ENCODE measurements at regions not wholly inside any gene's neighbourhood (a gene's known extent, or its start where the extent isn't known, plus 50 kb on each side); places are given as distances from the start of the nearest gene placed in this dataset.

- Histone ChIP-seq H3K27me3 (replicated peaks; ENCODE audit: control insufficient read depth, insufficient read depth, low read length, poor library complexity, severe bottlenecking) (no peaks in the 10 kb centered on the region), H3K36me3 (ENCODE audit: control insufficient read depth, insufficient read depth, low read length) (no peaks in the 10 kb centered on the region), H3K4me3 (ENCODE audit: insufficient read depth, low read depth, low read length, poor library complexity, severe bottlenecking) (no peak overlapping the region), H3K9me3 (ENCODE audit: control insufficient read depth, low read length) (no peaks in the 10 kb centered on the region), H3K27ac (ENCODE audit: insufficient read depth, low read length, poor library complexity, severe bottlenecking) (no peak overlapping the region), H3K4me1 (ENCODE audit: control insufficient read depth, insufficient read depth, low read length, poor library complexity, severe bottlenecking) (no peaks in the 10 kb centered on the region)
- no peak for DNase-seq
Observed at GRCh38 chr5:67964619-67965018, 250.9 kb upstream of the PIK3R1 start.

GRCh38 chr5:67963789-67964519, 251.6 kb upstream of the PIK3R1 start:
- no peak overlapping the region for H3K4me3 ChIP-seq (ENCODE audit: insufficient read depth, low read depth, low read length, poor library complexity, severe bottlenecking)
- no peak overlapping the region for H3K27ac ChIP-seq (ENCODE audit: insufficient read depth, low read length, poor library complexity, severe bottlenecking)
- H3K4me1 ChIP-seq (ENCODE audit: control insufficient read depth, insufficient read depth, low read length, poor library complexity, severe bottlenecking) = no peaks in the 10 kb centered on the region
- H3K27me3 ChIP-seq (replicated peaks; ENCODE audit: control insufficient read depth, insufficient read depth, low read length, poor library complexity, severe bottlenecking) = no peaks in the 10 kb centered on the region
- H3K36me3 ChIP-seq (ENCODE audit: control insufficient read depth, insufficient read depth, low read length) = no peaks in the 10 kb centered on the region
- no peak for DNase-seq
- no peaks in the 10 kb centered on the region for H3K9me3 ChIP-seq (ENCODE audit: control insufficient read depth, low read length)

DNA sequence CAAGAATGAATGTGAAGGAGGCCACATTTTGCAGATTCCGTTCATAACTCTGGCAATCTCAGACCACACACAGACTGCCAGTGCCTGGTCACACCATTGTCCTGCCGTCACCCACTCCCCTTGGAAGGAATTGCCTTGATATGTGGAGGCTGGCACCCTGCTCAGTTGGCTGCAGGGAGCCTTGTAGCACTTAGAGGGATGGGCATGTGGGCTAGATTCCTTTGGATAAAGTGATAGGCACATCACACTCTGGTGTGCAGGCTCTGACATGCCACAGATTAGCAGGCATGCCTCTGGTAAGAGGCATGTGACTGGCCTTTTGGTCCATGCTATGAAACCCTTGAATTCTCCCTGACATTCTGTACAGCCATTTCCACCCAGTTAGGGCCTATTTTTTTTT, 254.6 kb upstream of the PIK3R1 start:
- Histone ChIP-seq H3K36me3 (ENCODE audit: control insufficient read depth, insufficient read depth, low read length) (no peaks in the 10 kb centered on the region), H3K4me3 (ENCODE audit: insufficient read depth, low read depth, low read length, poor library complexity, severe bottlenecking) (no peak overlapping the region), H3K4me1 (ENCODE audit: control insufficient read depth, insufficient read depth, low read length, poor library complexity, severe bottlenecking) (no peaks in the 10 kb centered on the region), H3K27me3 (replicated peaks; ENCODE audit: control insufficient read depth, insufficient read depth, low read length, poor library complexity, severe bottlenecking) (no peaks in the 10 kb centered on the region), H3K27ac (ENCODE audit: insufficient read depth, low read length, poor library complexity, severe bottlenecking) (no peak overlapping the region), H3K9me3 (ENCODE audit: control insufficient read depth, low read length) (no peaks in the 10 kb centered on the region)
- no peak for DNase-seq

DNA sequence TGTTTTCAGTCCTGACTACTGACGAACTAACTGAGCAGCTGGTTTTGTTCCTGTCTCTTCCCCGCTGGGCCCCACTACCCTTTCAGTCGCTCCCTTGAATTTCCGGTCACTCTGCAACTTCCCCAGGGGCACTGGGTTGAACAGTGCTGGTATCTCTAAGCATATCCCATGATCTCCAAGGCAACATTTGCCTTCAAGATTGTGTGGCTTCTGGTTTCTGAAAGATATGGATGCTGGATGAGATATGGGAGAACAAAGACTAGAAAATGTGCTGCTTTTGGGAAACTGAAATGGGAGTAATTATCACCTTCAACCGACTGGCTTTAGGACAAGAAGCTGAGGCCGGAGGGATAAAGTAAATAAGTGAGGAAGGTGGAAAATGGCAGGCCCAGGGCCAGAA, 258.2 kb upstream of the PIK3R1 start:
- Histone ChIP-seq H3K4me3 (ENCODE audit: insufficient read depth, low read depth, low read length, poor library complexity, severe bottlenecking) (no peak overlapping the region), H3K36me3 (ENCODE audit: control insufficient read depth, insufficient read depth, low read length) (no peaks in the 10 kb centered on the region), H3K4me1 (ENCODE audit: control insufficient read depth, insufficient read depth, low read length, poor library complexity, severe bottlenecking) (no peaks in the 10 kb centered on the region), H3K27me3 (replicated peaks; ENCODE audit: control insufficient read depth, insufficient read depth, low read length, poor library complexity, severe bottlenecking) (no peaks in the 10 kb centered on the region), H3K9me3 (ENCODE audit: control insufficient read depth, low read length) (no peaks in the 10 kb centered on the region), H3K27ac (ENCODE audit: insufficient read depth, low read length, poor library complexity, severe bottlenecking) (no peak overlapping the region)
- no peak for DNase-seq

DNA sequence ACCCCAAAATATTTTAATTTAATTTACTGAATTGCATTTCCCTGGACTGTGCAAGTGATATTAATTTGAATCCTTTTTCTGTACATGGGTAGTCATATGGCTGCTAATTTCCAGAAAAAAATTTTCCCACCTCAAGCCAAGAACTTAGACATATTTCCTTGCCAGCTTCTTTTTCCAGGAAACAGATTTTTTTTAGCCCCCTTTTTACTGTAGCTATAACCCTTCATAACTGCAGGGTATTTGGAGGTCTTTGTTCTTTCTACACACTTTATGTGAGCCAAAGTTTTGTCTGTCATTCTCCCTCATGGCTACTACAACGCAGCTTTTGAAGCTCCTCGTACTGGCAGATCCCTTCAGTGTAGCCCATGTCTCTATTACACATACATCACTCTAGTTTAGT, 261.2 kb upstream of the PIK3R1 start:
- Histone ChIP-seq H3K4me1 (ENCODE audit: control insufficient read depth, insufficient read depth, low read length, poor library complexity, severe bottlenecking) (no peaks in the 10 kb centered on the region), H3K36me3 (ENCODE audit: control insufficient read depth, insufficient read depth, low read length) (no peaks in the 10 kb centered on the region), H3K9me3 (ENCODE audit: control insufficient read depth, low read length) (no peaks in the 10 kb centered on the region), H3K27me3 (replicated peaks; ENCODE audit: control insufficient read depth, insufficient read depth, low read length, poor library complexity, severe bottlenecking) (no peaks in the 10 kb centered on the region), H3K27ac (ENCODE audit: insufficient read depth, low read length, poor library complexity, severe bottlenecking) (no peak overlapping the region), H3K4me3 (ENCODE audit: insufficient read depth, low read depth, low read length, poor library complexity, severe bottlenecking) (no peak overlapping the region)
- no peak for DNase-seq

DNA sequence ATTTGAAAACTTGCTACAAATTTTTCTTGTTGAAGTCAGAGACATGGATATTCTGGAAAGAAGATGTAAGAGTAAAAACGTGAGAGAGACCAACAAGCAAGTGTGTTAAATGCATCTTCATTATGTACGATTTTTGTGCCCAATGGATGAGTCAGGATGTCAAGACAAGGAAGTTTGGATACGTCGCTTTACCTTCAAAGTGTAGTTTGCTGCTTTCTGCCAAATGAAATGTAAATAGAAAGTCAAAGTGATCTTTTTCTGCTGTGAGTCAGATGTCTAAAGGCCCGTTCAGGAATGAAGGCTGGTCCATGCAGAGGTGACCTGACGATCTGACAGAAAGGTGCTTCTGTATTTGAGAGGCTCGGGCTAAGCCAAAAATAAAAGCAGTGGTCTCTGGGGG, 273.1 kb upstream of the PIK3R1 start:
- DNase-seq = no peak
- H3K36me3 ChIP-seq (ENCODE audit: control insufficient read depth, insufficient read depth, low read length) = no peaks in the 10 kb centered on the region

DNA sequence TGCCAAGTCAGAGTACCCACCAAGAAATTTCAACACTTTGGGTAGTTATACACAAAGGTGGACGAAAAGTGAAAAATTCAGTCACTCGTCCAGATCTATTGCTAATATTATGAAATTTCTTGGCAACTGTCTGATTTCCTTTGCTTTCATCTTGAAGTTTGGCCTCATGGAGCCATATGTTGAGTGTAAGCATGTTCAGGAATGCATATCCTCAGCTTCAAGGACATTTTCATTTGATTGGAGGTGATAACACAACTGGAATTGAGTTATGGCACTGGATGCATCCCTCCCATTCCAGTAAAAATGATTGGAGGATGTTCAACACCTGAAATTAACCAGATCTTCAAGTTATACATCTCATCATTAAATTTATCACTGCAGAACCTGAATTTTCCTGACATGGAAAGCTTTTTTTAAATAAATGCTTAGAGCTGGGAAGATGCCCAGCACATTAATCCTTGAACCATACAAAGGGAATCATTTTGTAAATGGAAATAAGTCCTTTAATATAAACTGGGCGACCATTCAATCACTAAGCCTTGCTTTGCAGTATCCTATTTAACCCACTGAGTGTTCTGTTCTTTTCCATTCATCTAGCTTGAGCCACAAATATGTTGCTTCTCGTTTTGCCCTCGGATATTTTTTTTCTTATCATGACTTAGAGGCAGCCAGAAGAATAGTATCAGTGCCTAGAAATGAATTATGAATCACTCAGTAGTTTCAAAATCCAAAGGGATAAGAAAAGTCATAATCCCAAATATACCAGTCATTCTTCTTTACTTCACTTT, 273.7 kb upstream of the PIK3R1 start:
- DNase-seq = no peak
- Histone ChIP-seq H3K4me1 (ENCODE audit: control insufficient read depth, insufficient read depth, low read length, poor library complexity, severe bottlenecking) (no peaks in the 10 kb centered on the region), H3K27me3 (replicated peaks; ENCODE audit: control insufficient read depth, insufficient read depth, low read length, poor library complexity, severe bottlenecking) (no peaks in the 10 kb centered on the region), H3K27ac (ENCODE audit: insufficient read depth, low read length, poor library complexity, severe bottlenecking) (no peak overlapping the region), H3K9me3 (ENCODE audit: control insufficient read depth, low read length) (no peaks in the 10 kb centered on the region), H3K4me3 (ENCODE audit: insufficient read depth, low read depth, low read length, poor library complexity, severe bottlenecking) (no peak overlapping the region), H3K36me3 (ENCODE audit: control insufficient read depth, insufficient read depth, low read length) (no peaks in the 10 kb centered on the region)

More for the DNA sequence above, 273.1 kb upstream of the PIK3R1 start:
- no peaks in the 10 kb centered on the region for H3K9me3 ChIP-seq (ENCODE audit: control insufficient read depth, low read length)
- no peaks in the 10 kb centered on the region for H3K4me1 ChIP-seq (ENCODE audit: control insufficient read depth, insufficient read depth, low read length, poor library complexity, severe bottlenecking)
- no peak overlapping the region for H3K4me3 ChIP-seq (ENCODE audit: insufficient read depth, low read depth, low read length, poor library complexity, severe bottlenecking)
- no peaks in the 10 kb centered on the region for H3K27me3 ChIP-seq (replicated peaks; ENCODE audit: control insufficient read depth, insufficient read depth, low read length, poor library complexity, severe bottlenecking)
- H3K27ac ChIP-seq (ENCODE audit: insufficient read depth, low read length, poor library complexity, severe bottlenecking) = no peak overlapping the region

DNA sequence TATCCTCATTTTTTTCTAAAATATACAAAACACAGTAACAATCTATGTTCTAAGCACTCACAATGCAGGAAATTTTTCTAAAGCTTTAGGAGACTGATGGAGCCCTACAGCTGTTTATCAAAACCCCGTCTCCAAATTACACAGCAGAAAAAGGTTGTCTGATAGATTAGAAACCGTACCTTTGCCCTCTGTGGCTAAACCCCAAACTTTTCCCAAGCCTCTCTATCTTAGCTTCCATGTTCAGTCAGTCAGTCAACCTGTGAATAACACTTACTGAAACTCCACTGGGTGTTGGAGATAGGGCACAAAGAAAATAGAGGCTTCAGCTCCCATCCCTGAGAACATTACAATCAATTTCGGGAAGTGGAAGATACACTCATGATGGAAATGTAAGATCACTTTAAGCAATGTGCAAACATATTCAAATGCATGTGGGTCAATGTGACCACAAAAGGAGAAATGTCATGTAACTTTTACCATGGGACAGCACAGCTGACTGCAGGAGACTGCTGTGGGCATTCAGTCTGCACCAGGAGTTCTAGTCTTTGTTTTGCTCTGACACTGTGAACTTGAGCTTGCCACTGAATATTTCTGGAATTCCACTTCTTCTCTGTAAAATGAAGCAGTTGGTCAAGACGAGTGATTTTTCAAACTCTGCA, 279.5 kb upstream of the PIK3R1 start:
- Histone ChIP-seq H3K36me3 (ENCODE audit: control insufficient read depth, insufficient read depth, low read length) (no peaks in the 10 kb centered on the region), H3K4me1 (ENCODE audit: control insufficient read depth, insufficient read depth, low read length, poor library complexity, severe bottlenecking) (no peaks in the 10 kb centered on the region), H3K9me3 (ENCODE audit: control insufficient read depth, low read length) (no peaks in the 10 kb centered on the region), H3K4me3 (ENCODE audit: insufficient read depth, low read depth, low read length, poor library complexity, severe bottlenecking) (no peak overlapping the region), H3K27ac (ENCODE audit: insufficient read depth, low read length, poor library complexity, severe bottlenecking) (no peak overlapping the region), H3K27me3 (replicated peaks; ENCODE audit: control insufficient read depth, insufficient read depth, low read length, poor library complexity, severe bottlenecking) (no peaks in the 10 kb centered on the region)
- no peak for DNase-seq

DNA sequence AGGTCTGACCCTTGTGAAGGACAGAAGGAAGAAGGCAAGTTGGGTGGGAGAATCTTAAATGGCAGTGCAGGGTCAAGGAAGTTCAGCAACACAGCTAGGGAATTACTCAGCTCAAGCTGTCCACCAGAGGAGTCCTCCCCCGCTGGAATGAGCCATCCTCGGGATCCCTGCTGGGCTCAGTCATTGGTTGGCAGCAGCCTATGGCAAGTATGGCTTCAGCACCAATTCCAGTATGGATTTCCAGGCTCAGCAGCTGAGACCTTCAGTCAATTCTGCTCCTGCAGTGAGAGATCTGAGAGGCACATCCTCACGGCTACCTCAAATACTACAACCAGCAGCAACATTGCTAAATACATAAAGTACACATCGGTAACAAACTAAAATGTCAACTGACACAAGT, 280.6 kb upstream of the PIK3R1 start:
- H3K4me1 ChIP-seq (ENCODE audit: control insufficient read depth, insufficient read depth, low read length, poor library complexity, severe bottlenecking) = no peaks in the 10 kb centered on the region

GRCh38 chr5:67925511-67925910, 290.0 kb upstream of the PIK3R1 start:
- H3K27me3 ChIP-seq (replicated peaks; ENCODE audit: control insufficient read depth, insufficient read depth, low read length, poor library complexity, severe bottlenecking) = no peaks in the 10 kb centered on the region
- H3K27ac ChIP-seq (ENCODE audit: insufficient read depth, low read length, poor library complexity, severe bottlenecking) = no peak overlapping the region
- DNase-seq = no peak
- no peaks in the 10 kb centered on the region for H3K9me3 ChIP-seq (ENCODE audit: control insufficient read depth, low read length)
- no peaks in the 10 kb centered on the region for H3K4me1 ChIP-seq (ENCODE audit: control insufficient read depth, insufficient read depth, low read length, poor library complexity, severe bottlenecking)
- no peak overlapping the region for H3K4me3 ChIP-seq (ENCODE audit: insufficient read depth, low read depth, low read length, poor library complexity, severe bottlenecking)
- H3K36me3 ChIP-seq (ENCODE audit: control insufficient read depth, insufficient read depth, low read length) = no peaks in the 10 kb centered on the region

More for the DNA sequence above, 280.6 kb upstream of the PIK3R1 start:
- Histone ChIP-seq H3K36me3 (ENCODE audit: control insufficient read depth, insufficient read depth, low read length) (no peaks in the 10 kb centered on the region), H3K27me3 (replicated peaks; ENCODE audit: control insufficient read depth, insufficient read depth, low read length, poor library complexity, severe bottlenecking) (no peaks in the 10 kb centered on the region), H3K4me3 (ENCODE audit: insufficient read depth, low read depth, low read length, poor library complexity, severe bottlenecking) (no peak overlapping the region), H3K27ac (ENCODE audit: insufficient read depth, low read length, poor library complexity, severe bottlenecking) (no peak overlapping the region), H3K9me3 (ENCODE audit: control insufficient read depth, low read length) (no peaks in the 10 kb centered on the region)
- DNase-seq = no peak

Measured in effector memory CD4-positive, alpha-beta T cell (primary cell).